GM21381 (cell line): ENCODE measurements at regions not wholly inside any gene's neighbourhood (a gene's known extent, or its start where the extent isn't known, plus 50 kb on each side); places are given as distances from the start of the nearest gene placed in this dataset.
"Not testable (repeated sequence)": the region's sequence is repeated elsewhere in the genome, so short reads cannot be mapped to it uniquely, and the experiment has no call there.

ENCODE experiments used
- ATAC-seq: cut with Tn5 transposase; IDR thresholded peaks from one replicate; pipeline ENCODE4 v1.9.1; 2021; ENCODE audit warnings: mild to moderate bottlenecking, moderate library complexity; ENCODE audit not compliant: unreplicated experiment

- ATAC-seq: no peak
These were observed 308.0 kb upstream of the ATXN7L3B start for GRCh38 chr12:74229671-74230070.

GRCh38 chr12:74235342-74235741 is 302.3 kb upstream of the ATXN7L3B start:
- ATAC-seq: no peak

DNA sequence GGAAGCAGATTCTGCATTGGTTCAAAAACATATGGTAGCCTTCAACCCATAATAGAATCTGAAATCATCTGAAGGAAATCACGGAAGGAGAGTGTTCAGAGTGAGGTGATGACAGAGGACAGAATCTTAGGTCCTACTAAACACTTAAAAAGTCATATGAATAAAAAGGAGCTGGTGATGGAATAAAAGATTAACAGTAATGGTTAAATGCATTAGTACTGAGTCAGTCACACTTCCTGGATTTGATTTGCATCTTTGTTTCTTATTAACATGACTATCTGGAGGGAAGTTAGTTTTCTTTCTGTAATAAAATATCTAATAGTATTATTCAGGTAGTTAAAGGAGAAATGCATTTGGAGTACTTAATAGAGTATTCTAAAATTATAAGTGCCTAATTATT is 296.3 kb upstream of the ATXN7L3B start:
- no peak for ATAC-seq

DNA sequence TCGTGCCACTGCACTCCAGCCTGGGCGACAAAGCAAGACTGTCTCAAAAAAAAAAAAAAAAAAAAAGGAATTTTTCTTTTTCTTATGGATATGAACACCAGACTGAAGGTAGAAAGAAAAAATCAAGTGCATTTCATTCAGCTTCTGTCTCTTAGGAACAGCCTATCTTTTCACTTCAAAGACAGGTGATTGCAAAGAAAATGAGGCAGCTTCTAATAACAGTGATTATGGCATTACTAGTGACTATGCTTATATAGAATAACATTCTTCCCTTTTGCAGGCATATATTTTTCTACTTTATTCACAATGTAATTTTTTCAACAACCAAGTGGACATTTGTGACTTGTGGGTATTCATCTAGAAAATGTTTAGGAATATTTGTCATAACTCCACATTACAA is 295.5 kb upstream of the ATXN7L3B start:
- no peak for ATAC-seq

GRCh38 chr12:74245458-74245857 is 292.2 kb upstream of the ATXN7L3B start:
- ATAC-seq: no peak

DNA sequence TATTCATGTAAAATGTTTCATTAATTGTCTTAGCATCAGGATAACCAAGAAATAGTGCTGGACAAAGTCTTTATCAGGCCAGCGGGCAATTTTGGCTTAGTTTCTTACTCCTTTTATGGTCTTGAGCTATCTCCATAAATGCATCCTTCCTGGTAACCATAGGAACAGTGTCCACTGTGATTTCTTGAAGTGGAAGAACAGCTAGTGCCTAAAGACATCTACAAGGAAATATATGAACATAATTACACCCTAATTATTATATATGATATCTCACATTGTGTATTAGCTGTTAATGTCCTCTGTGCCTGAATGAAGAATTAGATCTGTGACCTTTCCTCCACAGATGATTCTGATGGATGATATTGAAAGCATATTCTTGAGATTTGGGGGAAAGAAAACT is 286.7 kb upstream of the ATXN7L3B start:
- no peak for ATAC-seq

DNA sequence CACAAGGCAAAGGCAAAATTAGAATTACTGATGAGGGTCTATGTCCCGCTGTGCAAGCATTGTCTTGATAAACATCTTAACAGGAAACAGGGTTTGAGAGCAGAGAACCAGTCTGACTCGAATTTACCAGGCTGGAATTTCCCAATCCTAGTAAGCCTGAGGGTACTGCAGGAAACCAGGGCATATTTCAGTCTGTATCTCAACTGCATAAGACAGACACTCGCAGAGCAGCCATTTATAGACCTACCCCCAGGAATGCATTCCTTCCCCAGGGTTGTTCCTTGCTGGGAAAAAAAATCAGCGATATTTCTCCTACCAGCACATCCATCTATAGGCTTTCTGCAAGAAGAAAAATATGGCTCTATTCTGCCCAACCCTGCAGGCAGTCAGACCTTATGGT is 283.8 kb upstream of the ATXN7L3B start:
- not testable (repeated sequence) for ATAC-seq

DNA sequence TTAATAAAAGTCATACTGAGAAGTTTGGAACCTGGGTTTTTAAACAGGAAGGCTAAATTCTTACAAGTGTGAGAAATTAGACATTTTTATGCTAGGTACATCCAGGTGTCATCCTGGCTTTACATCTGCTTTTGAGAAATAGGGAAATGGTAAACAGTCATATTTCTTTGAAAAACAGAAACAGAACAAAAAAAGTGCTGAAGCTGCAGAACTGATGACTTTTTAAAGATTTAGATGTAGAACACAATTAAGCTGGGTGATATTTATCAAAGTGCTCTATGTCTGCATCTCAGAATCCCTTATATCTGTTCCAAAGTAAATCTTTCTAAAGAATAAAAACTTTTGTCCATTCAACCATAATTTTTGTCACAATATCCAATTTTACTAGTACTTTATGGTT is 282.9 kb upstream of the ATXN7L3B start:
- ATAC-seq: no peak

GRCh38 chr12:74259199-74259598 is 278.4 kb upstream of the ATXN7L3B start:
- no peak for ATAC-seq

- ATAC-seq: no peak
These were observed 272.9 kb upstream of the ATXN7L3B start for GRCh38 chr12:74264692-74265091.

DNA sequence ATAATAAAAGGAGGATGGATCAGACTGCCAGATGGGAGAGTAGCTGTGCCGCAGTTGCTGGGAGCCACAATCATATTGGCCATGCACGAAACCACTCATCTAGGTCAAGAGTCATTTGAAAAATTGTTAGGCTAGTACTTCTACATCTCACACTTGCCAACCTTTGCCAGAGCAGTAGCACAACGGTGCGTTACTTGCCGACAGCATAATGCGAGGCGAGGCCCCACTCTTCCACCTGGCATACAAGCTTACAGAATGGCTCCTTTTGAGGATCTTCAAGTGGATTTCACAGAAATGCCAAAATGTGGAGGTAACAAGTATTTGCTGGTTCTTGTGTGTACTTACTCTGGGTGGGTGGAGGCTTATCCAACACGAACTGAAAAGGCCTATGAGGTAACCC is 268.3 kb upstream of the ATXN7L3B start:
- not testable (repeated sequence) for ATAC-seq

DNA sequence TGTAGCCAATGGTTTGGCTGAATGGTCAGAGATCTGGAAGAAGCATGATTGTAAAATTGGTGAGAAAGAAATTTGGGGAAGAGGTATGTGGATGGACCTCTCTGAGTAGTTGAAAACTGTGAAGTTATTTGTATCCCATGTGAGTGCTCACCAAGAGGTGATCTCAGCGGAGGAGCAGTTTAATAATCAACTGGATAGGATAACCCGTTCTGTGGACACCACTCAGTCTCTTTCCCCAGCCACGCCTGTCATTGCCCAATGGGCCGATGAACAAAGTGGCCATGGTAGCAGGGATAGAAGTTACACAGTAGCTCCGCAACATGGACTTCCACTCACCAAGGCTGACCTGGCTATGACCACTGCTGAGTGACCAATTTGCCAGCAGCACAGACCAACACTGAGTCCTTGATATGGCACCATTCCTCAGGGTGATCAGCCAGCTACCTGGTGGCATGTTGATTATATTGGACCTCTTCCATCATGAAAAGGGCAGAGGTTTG is 257.4 kb upstream of the ATXN7L3B start:
- no peak for ATAC-seq

GRCh38 chr12:74281401-74282180 is 256.0 kb upstream of the ATXN7L3B start:
- ATAC-seq: not testable (repeated sequence)

GRCh38 chr12:74283646-74284045 is 254.0 kb upstream of the ATXN7L3B start:
- no peak for ATAC-seq

DNA sequence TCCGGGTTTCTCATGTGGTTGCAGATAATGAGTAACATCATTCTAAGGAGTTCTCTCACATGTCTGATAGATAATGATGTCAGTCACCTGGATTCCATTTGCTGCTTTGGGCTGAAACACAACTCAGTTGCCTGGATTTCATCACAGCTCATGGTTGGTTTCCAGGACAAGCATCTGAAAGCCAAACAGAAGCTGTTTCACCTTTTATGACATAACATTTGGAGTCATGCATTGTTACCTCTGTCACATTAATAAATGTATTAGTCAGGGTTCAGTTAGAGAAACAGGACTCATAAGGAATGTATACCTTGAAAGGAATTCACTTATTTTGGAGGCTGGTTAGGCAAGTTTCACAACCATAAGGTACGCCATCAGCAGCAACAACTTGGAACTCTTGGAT is 251.9 kb upstream of the ATXN7L3B start:
- no peak for ATAC-seq

DNA sequence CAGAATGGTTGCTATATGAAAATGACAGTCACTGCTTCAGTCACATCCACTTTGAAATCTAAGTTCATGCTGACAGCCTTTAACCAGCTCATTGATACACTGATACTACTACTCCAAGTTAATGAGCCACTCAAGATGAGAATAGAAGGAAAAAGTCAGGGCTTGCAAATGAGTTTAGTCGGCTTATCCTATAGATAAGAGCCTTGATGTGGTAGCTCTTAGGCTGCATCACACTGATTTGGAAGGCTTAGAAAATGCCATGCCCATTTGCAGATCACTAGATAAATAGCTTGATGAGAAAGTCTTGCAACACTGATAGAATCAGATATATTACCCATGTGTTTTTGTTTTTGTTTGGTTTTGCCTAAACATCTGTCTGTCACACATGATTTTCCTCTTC is 251.4 kb upstream of the ATXN7L3B start:
- no peak for ATAC-seq

DNA sequence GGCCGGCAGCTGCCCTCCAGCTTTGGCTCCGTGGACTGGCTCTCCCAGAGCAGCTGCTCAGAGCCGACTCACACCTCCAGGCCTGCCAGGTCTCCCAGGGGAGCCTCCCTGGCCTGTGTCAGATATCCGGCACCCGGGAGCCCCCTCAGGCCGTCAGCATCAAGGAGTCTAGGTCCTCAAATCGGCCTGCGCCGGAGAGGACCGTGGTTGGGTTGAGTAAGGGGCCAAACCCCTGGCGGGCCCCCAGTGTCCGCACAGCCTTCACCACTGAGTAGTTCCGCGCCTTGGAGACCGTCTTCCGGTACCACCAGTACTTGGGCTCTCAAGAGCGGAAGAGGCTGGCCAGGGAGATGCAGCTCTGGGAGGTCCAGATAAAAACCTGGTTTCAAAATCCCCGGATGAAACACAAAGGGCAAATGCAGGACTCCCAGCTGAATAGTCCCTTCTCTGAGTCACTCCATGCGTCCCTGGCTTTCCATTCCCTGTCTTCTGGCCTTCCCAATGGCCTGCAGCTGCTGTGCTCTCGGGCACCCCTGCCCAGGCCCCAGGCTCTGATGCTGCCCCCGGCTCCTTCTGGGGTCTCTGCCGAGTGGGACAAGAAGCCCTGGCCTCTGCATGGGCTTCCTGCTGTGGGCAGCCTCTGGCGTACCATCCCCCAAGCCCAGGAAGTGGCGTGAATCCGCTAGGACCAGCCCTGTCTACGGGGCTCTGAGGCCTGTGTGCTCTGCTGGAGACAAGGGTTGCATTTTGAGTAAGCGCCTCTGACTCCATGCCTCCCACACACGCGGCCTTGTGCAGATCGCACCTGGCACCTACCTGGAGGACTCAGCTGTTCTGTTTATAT is 245.1 kb upstream of the ATXN7L3B start:
- ATAC-seq: no peak

DNA sequence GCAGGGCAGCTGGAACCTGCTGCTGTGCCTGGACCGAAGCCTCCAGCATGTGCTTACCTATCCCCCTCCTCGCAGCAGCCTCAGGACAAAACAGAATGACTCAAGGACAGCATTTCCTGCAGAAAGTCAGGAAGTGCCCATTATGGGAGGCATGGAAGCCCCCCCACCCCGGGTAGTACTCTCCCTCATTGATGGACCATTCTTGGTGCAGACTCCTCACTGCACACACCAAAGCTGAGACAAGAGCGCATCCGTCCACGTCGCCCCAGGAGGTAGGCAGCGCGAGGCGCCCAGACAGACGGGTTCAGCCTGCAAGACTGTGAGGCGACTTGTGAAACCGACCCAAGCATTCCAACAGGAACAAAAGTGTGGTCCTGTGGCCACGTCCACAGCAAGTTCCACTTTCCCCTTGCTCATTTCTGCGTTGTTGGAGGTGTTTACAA is 243.9 kb upstream of the ATXN7L3B start:
- no peak for ATAC-seq

DNA sequence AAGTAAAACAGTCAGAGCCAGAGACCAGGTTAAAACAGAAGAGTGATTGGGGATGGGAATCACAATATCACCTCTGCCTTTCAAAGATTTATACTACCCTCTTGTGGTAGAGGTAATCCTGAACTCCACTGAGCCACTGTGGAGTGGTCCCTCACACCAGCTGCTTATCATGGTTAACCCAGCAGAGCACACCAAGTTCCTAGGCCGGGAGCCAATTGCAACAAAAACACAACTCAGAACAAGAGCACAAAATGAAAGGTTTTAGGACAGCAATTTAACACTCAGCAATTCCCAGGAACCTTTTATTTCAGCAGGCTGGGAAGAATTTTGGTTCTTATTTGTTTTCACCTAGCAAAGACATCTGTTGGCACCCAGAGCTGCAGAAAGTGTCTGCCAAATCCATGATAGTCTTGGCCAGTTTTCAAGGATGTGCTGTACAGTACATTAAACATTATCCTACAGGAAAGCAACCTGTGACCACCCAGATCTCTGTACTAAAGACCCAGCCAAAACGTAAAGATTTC is 220.5 kb upstream of the ATXN7L3B start:
- no peak for ATAC-seq

GRCh38 chr12:74317741-74318140 is 219.9 kb upstream of the ATXN7L3B start:
- no peak for ATAC-seq

GRCh38 chr12:74319886-74320285 is 217.7 kb upstream of the ATXN7L3B start:
- ATAC-seq: no peak

DNA sequence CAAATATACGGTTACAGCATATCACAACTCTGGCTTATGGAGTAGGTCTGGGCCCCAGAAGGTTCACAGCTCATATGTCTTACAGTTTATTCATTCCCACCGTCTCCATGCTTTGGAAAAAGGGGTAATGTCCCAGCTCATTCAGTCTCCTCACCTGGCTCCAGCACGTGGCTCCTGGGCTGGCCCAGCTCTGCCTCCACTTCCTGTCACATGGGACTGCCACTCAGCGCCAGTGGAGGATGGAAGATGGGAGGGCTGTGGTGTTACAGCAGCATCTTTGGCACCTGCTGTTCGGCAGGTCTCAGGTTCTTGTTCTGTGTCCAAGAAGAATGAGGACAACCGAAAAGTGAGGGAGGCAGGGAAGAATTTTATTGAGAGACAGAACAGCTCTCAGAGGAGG is 216.3 kb upstream of the ATXN7L3B start:
- no peak for ATAC-seq
